Activated naive CD4-positive, alpha-beta T cell treated with anti-CD3 and anti-CD28 coated beads, Interleukin-2, amount 50 U/mL, for 16 hours (primary cell): ENCODE measurements at regions not wholly inside any gene's neighbourhood (a gene's known extent, or its start where the extent isn't known, plus 50 kb on each side); places are given as distances from the start of the nearest gene placed in this dataset.

Source experiments
- DNase-seq: peaks from one replicate; pipeline ENCODE4 v3.0.0-alpha.2; 2020

- no peak for DNase-seq
Observed at GRCh38 chr1:239263801-239264200, 122.6 kb upstream of the CHRM3 start.

- DNase-seq, result no peak
Observed at GRCh38 chr1:239262538-239262937, 123.8 kb upstream of the CHRM3 start.

- no peak for DNase-seq
Observed at GRCh38 chr1:239261521-239261920, 124.8 kb upstream of the CHRM3 start.

- DNase-seq, result no peak
Observed at GRCh38 chr1:239260842-239261241, 125.5 kb upstream of the CHRM3 start.

- DNase-seq, result no peak
Observed at GRCh38 chr1:239255628-239256160, 130.7 kb upstream of the CHRM3 start.

- DNase-seq, result no peak
Observed at GRCh38 chr1:239254999-239255398, 131.4 kb upstream of the CHRM3 start.

- no peak for DNase-seq
Observed at GRCh38 chr1:239253032-239253431, 133.3 kb upstream of the CHRM3 start.

- DNase-seq, result no peak
Observed at GRCh38 chr1:239250353-239251035, 135.9 kb upstream of the CHRM3 start.

GRCh38 chr1:239247285-239247684, 139.1 kb upstream of the CHRM3 start:
- no peak for DNase-seq

GRCh38 chr1:239244084-239244483, 142.3 kb upstream of the CHRM3 start:
- DNase-seq, result no peak

- no peak for DNase-seq
Observed at GRCh38 chr1:239243006-239243405, 143.4 kb upstream of the CHRM3 start.

GRCh38 chr1:239242404-239242803, 144.0 kb upstream of the CHRM3 start:
- no peak for DNase-seq

- no peak for DNase-seq
Observed at GRCh38 chr1:239240736-239241135, 145.6 kb upstream of the CHRM3 start.

- DNase-seq, result no peak
Observed at GRCh38 chr1:239239529-239239928, 146.8 kb upstream of the CHRM3 start.

GRCh38 chr1:239237912-239238311, 148.5 kb upstream of the CHRM3 start:
- no peak for DNase-seq

GRCh38 chr1:239233626-239234025, 152.7 kb upstream of the CHRM3 start:
- no peak for DNase-seq

- DNase-seq, result no peak
Observed at GRCh38 chr1:239232921-239233320, 153.4 kb upstream of the CHRM3 start.

- no peak for DNase-seq
Observed at GRCh38 chr1:239228451-239228850, 157.9 kb upstream of the CHRM3 start.

- DNase-seq, result no peak
Observed at GRCh38 chr1:239225396-239225795, 161.0 kb upstream of the CHRM3 start.

GRCh38 chr1:239224100-239224499, 162.3 kb upstream of the CHRM3 start:
- DNase-seq, result no peak

- no peak for DNase-seq
Observed at GRCh38 chr1:239222999-239223398, 163.4 kb upstream of the CHRM3 start.

- no peak for DNase-seq
Observed at GRCh38 chr1:239221656-239222055, 164.7 kb upstream of the CHRM3 start.

GRCh38 chr1:239219679-239220078, 166.7 kb upstream of the CHRM3 start:
- DNase-seq, result no peak

- DNase-seq, result no peak
Observed at GRCh38 chr1:239218301-239218700, 168.1 kb upstream of the CHRM3 start.

- no peak for DNase-seq
Observed at GRCh38 chr1:239212811-239213220, 173.6 kb upstream of the CHRM3 start.
